Calu3 (cell line): ENCODE measurements at regions not wholly inside any gene's neighbourhood (a gene's known extent, or its start where the extent isn't known, plus 50 kb on each side); places are given as distances from the start of the nearest gene placed in this dataset.
A peak's percentile ranks its signal among the peaks of the same experiment; 100 is the strongest.

ENCODE experiments used
- BruUV-seq: library from RNA; stranded (reverse); fragments of 400-500 nt; replicated peaks from 2 replicates; lab custom pipeline; 2021; lab: Mats Ljungman, UMichigan
- CTCF ChIA-PET: fragments of 300-600 bp; sonication (Branson Sonifier 250); formaldehyde crosslinking; loops from one replicate; lab custom pipeline; 2022; ENCODE audit warnings: antibody characterized with exemption; lab: Charles Lee
- DNase-seq: peaks from one replicate; pipeline ENCODE4 v3.0.0; 2022
- H3K27ac Mint-ChIP-seq: one replicate; pipeline ENCODE4 v1.8.0; 2022; ENCODE audit warnings: mixed read lengths; ENCODE audit not compliant: unreplicated experiment
- H3K27me3 Mint-ChIP-seq: one replicate; pipeline ENCODE4 v1.8.0; 2022; ENCODE audit warnings: mixed read lengths; ENCODE audit not compliant: unreplicated experiment
- H3K36me3 Mint-ChIP-seq: one replicate; pipeline ENCODE4 v1.8.0; 2022; ENCODE audit warnings: mild to moderate bottlenecking, moderate library complexity, mixed read lengths; ENCODE audit not compliant: insufficient read depth, unreplicated experiment
- H3K4me1 Mint-ChIP-seq: one replicate; pipeline ENCODE4 v1.8.0; 2022; ENCODE audit warnings: mild to moderate bottlenecking, low read depth, mixed read lengths; ENCODE audit not compliant: unreplicated experiment
- H3K4me3 Mint-ChIP-seq: one replicate; pipeline ENCODE4 v1.8.0; 2022; ENCODE audit warnings: mild to moderate bottlenecking, low read depth, moderate library complexity, mixed read lengths; ENCODE audit not compliant: unreplicated experiment
- H3K9me3 Mint-ChIP-seq: one replicate; pipeline ENCODE4 v1.8.0; 2022; ENCODE audit warnings: low read depth, mixed read lengths; ENCODE audit not compliant: unreplicated experiment
- CTCF ChIP-seq: fragments of 200-600 bp; IDR thresholded peaks from one replicate; pipeline ENCODE4 v1.8.0; 2022; ENCODE audit warnings: antibody characterized with exemption; ENCODE audit not compliant: unreplicated experiment
- intact Hi-C: fragments of 100-400 bp; cut with micrococcal nuclease; formaldehyde crosslinking; loops from one replicate; pipeline ENCODE4 v1.10.0; 2022; ENCODE audit not compliant: unreplicated experiment

GRCh38 chr7:115868369-115868768 lies 162.2 kb downstream of the TFEC start:
- intact Hi-C loops = no loop called here
- no peak overlapping the region for H3K4me3 Mint-ChIP-seq
- H3K9me3 Mint-ChIP-seq = no peaks in the 10 kb centered on the region
- no peak overlapping the region for H3K27ac Mint-ChIP-seq
- no peaks in the 10 kb centered on the region for H3K27me3 Mint-ChIP-seq
- CTCF ChIA-PET = no interaction called here
- H3K36me3 Mint-ChIP-seq = no peaks in the 10 kb centered on the region
- no peaks in the 10 kb centered on the region for H3K4me1 Mint-ChIP-seq
- BruUV-seq = no TSS peak
- no peak for TF ChIP-seq CTCF
- no peak for DNase-seq

- no peak overlapping the region for H3K27ac Mint-ChIP-seq
- intact Hi-C loops = no loop called here
- H3K4me3 Mint-ChIP-seq = no peak overlapping the region
- H3K9me3 Mint-ChIP-seq = no peaks in the 10 kb centered on the region
- no peaks in the 10 kb centered on the region for H3K27me3 Mint-ChIP-seq
- no peak for TF ChIP-seq CTCF
- no TSS peak for BruUV-seq
- no peak for DNase-seq
- H3K36me3 Mint-ChIP-seq = no peaks in the 10 kb centered on the region
- CTCF ChIA-PET = no interaction called here
- H3K4me1 Mint-ChIP-seq = no peaks in the 10 kb centered on the region
Measured at GRCh38 chr7:115864082-115864481, 166.5 kb downstream of the TFEC start.

GRCh38 chr7:115851291-115851690 lies 179.3 kb downstream of the TFEC start:
- intact Hi-C loops = loop anchor here (2.0 to 10.0 kb wide), 3 partner anchors 496 to 1824 kb away; no protein-coding TSS in a partner anchor
- CTCF ChIA-PET = interaction anchor here (0.6 to 2.1 kb wide), 6 partner anchors 104 to 1770 kb away, joined by 3 to 8 read pairs (median 4); no protein-coding TSS in a partner anchor
- BruUV-seq = no TSS peak
- Mint-ChIP-seq H3K4me1 (no peaks in the 10 kb centered on the region), H3K4me3 (no peak overlapping the region), H3K27ac (no peak overlapping the region), H3K36me3 (no peaks in the 10 kb centered on the region), H3K9me3 (no peaks in the 10 kb centered on the region), H3K27me3 (no peaks in the 10 kb centered on the region)
- DNase-seq = peak; percentile 6
- TF ChIP-seq CTCF = peak; percentile 41

GRCh38 chr7:115850774-115851173 lies 179.8 kb downstream of the TFEC start:
- intact Hi-C loops = loop anchor here (2.0 to 10.0 kb wide), 3 partner anchors 496 to 1823 kb away; no protein-coding TSS in a partner anchor

More at GRCh38 chr7:115850774-115851173, 179.8 kb downstream of the TFEC start:
- no peaks in the 10 kb centered on the region for H3K4me1 Mint-ChIP-seq
- no TSS peak for BruUV-seq
- no peak for DNase-seq
- no peaks in the 10 kb centered on the region for H3K27me3 Mint-ChIP-seq
- no peaks in the 10 kb centered on the region for H3K9me3 Mint-ChIP-seq
- TF ChIP-seq CTCF = no peak
- H3K4me3 Mint-ChIP-seq = no peak overlapping the region
- H3K27ac Mint-ChIP-seq = no peak overlapping the region
- CTCF ChIA-PET = interaction anchor here (0.6 to 2.1 kb wide), 7 partner anchors 58 to 1769 kb away, joined by 3 to 8 read pairs (median 3); no protein-coding TSS in a partner anchor
- no peaks in the 10 kb centered on the region for H3K36me3 Mint-ChIP-seq
